ENCODE measurements at regions not wholly inside any gene's neighbourhood (a gene's known extent, or its start where the extent isn't known, plus 50 kb on each side); places are given as distances from the start of the nearest gene placed in this dataset.

DNA sequence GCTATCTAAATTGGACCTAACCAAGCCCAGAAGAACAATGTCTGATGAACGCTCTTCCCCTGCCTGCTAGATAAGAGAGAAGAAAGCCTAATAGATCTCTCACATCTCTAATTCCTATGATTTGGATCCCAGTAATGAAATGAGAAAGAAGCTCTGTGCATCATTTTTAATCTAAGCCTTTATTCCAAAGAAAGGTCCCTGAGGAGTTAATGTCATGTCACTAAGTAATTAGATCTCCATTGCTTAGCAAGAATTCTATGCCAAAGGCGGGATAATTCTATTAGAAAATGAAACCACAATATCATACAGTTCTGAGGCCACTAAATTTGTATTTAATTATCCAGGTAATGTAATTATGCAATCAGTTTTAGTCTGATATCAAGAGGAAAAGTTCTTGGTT is 74.2 kb upstream of the TMEM260 start:
- TF ChIP-seq EZH2 (IDR thresholded peaks at IDR 0.05; ENCODE audit: insufficient read depth, low read length) = no peak
- TF ChIP-seq, protein P1, sequence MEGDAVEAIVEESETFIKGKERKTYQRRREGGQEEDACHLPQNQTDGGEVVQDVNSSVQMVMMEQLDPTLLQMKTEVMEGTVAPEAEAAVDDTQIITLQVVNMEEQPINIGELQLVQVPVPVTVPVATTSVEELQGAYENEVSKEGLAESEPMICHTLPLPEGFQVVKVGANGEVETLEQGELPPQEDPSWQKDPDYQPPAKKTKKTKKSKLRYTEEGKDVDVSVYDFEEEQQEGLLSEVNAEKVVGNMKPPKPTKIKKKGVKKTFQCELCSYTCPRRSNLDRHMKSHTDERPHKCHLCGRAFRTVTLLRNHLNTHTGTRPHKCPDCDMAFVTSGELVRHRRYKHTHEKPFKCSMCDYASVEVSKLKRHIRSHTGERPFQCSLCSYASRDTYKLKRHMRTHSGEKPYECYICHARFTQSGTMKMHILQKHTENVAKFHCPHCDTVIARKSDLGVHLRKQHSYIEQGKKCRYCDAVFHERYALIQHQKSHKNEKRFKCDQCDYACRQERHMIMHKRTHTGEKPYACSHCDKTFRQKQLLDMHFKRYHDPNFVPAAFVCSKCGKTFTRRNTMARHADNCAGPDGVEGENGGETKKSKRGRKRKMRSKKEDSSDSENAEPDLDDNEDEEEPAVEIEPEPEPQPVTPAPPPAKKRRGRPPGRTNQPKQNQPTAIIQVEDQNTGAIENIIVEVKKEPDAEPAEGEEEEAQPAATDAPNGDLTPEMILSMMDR (IDR thresholded peaks at IDR 0.05; ENCODE audit: insufficient read depth, low read depth, low read length) = no peak

All from astrocyte (in vitro differentiated cells and primary cell).